HAP-1 (cell line): ENCODE measurements at regions not wholly inside any gene's neighbourhood (a gene's known extent, or its start where the extent isn't known, plus 50 kb on each side); places are given as distances from the start of the nearest gene placed in this dataset.

Experiments used
- DNase-seq, 2 experiments: peaks; one replicate each; pipeline ENCODE4 v3.0.0-alpha.2; 2016 to 2020; ENCODE audit warnings: low spot score in 2 of 2
- H3K27me3 ChIP-seq: fragments of 250-450 bp; sonication (Bioruptor Pico); 2 replicates; pipeline ENCODE4 v1.5.1; 2020; ENCODE audit warnings: low read depth, mild to moderate bottlenecking, moderate library complexity
- H3K36me3 ChIP-seq: fragments of 250-450 bp; sonication (Bioruptor Pico); replicated peaks from 2 replicates; pipeline ENCODE4 v1.5.1; 2020; ENCODE audit warnings: mild to moderate bottlenecking
- H3K4me1 ChIP-seq: fragments of 250-450 bp; sonication (Bioruptor Pico); 2 replicates; pipeline ENCODE4 v1.5.1; 2020; ENCODE audit warnings: mild to moderate bottlenecking
- H3K4me3 ChIP-seq: fragments of 250-450 bp; sonication (Bioruptor Pico); 2 replicates; pipeline ENCODE4 v1.5.1; 2020; ENCODE audit warnings: mild to moderate bottlenecking, moderate library complexity
- H3K9me3 ChIP-seq: fragments of 250-450 bp; sonication (Bioruptor Pico); 2 replicates; pipeline ENCODE4 v1.5.1; 2020; ENCODE audit warnings: mild to moderate bottlenecking, moderate library complexity
- in situ Hi-C: fragments of 300-500 bp; cut with MboI; formaldehyde crosslinking; loops from 3 replicates; pipeline ENCODE4 v1.14.3; 2020; ENCODE audit warnings: low sequenced_read_pairs, inconsistent platforms, mixed read lengths

DNA sequence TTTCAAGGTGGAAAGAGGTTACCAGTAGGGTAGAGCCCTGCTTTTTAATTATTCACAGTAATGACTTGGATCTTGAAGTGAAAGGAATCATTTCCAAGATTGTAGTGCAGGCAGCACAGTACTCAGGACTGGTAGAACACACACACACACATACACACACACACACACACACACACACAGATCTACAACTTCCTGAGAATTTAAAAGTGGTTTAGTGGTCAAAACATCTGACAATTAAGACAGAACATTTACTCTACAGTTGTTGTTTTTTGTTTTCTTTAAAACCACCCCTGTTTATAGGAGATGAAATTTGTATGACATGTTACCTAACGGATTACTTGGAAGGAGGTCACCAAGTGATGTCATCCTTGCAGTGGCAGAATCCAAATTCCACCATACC lies 146.7 kb upstream of the VRK2 start:
- no peak for DNase-seq
- in situ Hi-C loops: no loop called here
- Histone ChIP-seq H3K4me1 (no peaks in the 10 kb centered on the region), H3K9me3 (no peaks in the 10 kb centered on the region), H3K4me3 (no peak overlapping the region), H3K36me3 (no peaks in the 10 kb centered on the region), H3K27me3 (no peaks in the 10 kb centered on the region)

DNA sequence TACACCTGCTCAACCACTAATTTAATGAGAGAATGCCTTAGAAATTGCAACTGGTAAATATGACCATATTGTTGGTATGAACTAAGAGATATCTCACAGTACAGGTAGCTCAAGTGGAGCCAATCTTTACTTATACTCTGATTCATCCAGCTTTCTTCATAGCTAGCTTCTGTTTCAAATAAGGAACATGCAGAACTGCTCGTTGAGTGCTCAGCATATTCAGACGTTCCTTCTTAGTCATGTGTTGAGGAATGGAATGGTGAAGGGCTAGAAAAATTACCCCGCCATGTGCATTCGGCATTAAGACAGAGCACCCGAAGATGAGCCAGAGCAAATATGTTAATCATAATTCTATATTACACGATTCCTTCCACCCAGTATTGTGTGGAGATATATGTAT lies 144.0 kb upstream of the VRK2 start:
- Histone ChIP-seq H3K4me1 (no peaks in the 10 kb centered on the region), H3K9me3 (no peaks in the 10 kb centered on the region), H3K4me3 (no peak overlapping the region), H3K27me3 (no peaks in the 10 kb centered on the region), H3K36me3 (no peaks in the 10 kb centered on the region)
- in situ Hi-C loops: no loop called here
- no peak for DNase-seq

DNA sequence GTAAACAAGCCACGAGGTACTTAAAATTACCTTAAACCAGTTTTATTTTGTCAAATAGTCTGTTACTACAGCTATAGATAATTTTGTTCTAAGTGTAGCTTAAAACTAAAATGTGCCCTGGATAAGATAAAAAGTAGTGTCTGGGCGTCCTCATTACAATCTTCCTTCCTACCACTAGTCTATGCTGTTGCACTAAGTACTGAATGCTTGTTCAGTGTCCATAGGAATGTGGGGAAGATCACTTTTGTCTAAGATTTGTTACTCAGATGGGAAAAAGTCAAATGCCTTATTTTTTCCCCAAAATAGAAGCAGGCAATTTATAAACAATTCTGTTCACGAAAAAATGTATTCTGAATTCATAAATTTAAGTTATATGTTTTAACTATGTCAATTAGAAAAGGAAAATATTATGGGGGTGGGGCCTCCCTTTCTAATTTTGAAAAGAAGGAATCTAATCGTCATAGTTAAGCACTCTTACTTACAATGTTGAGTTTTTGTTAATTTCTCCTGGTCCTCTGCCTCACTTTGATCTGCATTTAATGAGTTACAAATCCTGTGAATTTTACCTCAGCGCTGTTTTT lies 140.4 kb upstream of the VRK2 start:
- peak in 1 of 2 experiments; percentile 73 for DNase-seq
- Histone ChIP-seq H3K36me3 (no peaks in the 10 kb centered on the region), H3K4me1 (no peaks in the 10 kb centered on the region), H3K9me3 (no peaks in the 10 kb centered on the region), H3K27me3 (no peaks in the 10 kb centered on the region), H3K4me3 (no peak overlapping the region)
- in situ Hi-C loops: no loop called here

DNA sequence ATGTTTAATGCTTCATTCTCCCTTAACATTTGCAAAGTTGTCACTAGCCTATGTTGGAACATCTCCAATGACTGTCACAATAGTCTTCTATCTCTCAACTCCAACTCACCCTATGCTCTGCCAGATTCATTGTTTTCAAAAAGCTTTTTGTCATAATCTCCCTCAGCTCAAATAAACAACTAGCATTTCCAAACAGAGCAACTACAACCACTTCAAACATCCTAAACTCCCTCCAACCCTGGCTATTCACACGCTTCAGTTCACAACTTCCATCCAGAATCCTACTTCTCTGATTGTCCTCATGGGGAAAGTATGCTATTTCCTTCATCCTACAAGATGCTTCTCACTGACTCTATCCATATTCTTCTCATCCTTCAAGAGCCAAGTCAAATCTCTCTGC lies 139.2 kb upstream of the VRK2 start:
- no peak for DNase-seq
- Histone ChIP-seq H3K9me3 (no peaks in the 10 kb centered on the region), H3K27me3 (no peaks in the 10 kb centered on the region), H3K4me1 (no peaks in the 10 kb centered on the region), H3K4me3 (no peak overlapping the region), H3K36me3 (no peaks in the 10 kb centered on the region)
- in situ Hi-C loops: no loop called here

DNA sequence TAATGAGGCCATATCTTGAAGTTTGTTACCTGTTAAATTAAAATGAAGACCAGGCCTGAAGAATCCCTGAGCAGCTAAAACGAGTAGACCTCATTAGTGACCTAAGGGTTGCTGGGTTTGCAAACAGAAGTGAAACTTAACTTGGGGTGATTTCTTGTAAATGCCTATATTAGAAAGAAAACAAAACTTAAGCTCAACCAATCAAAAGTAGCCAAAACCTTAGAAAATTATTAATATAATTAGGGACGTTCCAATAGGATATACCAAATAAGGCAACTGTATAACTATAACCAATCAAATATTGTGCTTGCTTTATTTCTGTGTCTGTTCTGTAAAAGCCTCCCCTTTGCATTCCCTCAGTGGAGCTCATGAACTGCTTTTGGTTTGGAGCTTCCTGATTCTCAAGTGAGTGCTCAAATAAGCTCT lies 137.9 kb upstream of the VRK2 start:
- no peaks in the 10 kb centered on the region for H3K9me3 ChIP-seq
- no peaks in the 10 kb centered on the region for H3K27me3 ChIP-seq
- H3K4me1 ChIP-seq: no peaks in the 10 kb centered on the region
- DNase-seq: no peak
- no peaks in the 10 kb centered on the region for H3K36me3 ChIP-seq
- H3K4me3 ChIP-seq: no peak overlapping the region
- in situ Hi-C loops: no loop called here

DNA sequence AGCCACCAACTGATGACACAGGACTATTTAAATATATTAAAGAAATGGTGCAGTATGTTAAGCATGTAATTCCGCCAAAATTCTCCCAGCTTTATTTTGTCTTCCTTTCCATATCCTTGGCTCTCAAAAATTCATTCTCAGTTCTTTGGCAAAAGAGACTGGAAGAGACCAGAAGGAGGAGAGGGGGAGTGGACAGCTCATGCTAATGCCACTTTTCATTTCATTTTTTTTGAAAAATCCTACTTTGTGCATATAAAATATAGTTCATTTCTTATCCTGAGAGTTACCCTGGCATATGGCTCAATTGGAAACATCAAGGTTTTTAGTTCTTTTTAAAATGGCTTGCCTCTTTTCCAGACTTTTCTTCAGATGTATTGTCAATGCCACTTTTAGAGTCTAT lies 128.5 kb upstream of the VRK2 start:
- H3K36me3 ChIP-seq: no peaks in the 10 kb centered on the region
- H3K4me3 ChIP-seq: no peak overlapping the region
- no peaks in the 10 kb centered on the region; the same call in 1 of the 2 replicates for H3K4me1 ChIP-seq
- H3K9me3 ChIP-seq: no peaks in the 10 kb centered on the region
- no peaks in the 10 kb centered on the region for H3K27me3 ChIP-seq
- in situ Hi-C loops: no loop called here
- DNase-seq: no peak

DNA sequence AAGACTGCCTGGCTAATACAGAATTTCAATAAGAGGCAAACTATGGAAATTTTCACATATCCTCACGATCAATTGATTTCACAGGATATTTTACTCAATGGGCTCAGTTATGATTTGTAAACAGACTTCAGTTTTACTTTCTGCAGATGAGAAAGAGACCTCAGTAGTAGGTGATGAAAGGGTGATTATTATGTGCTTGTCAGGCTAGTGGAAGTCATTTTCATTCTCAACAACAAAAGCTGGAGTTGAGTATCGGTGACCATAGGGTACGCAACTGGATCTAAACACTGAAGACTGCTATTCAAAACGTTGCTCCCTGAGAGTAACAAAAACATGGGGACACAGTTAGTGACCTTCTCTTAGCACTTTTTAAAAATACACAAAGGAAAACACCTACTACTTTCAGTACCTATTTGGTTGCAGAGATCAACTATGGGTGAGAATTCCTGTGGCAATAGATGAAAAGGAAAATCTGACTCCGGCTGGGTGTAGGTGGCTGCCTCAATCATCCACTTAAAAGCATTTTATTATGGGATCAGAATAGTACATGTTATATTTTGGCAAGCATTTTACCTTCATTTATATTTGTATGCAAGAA lies 126.2 kb upstream of the VRK2 start:
- Histone ChIP-seq H3K4me3 (no peak overlapping the region), H3K36me3 (no peaks in the 10 kb centered on the region), H3K4me1 (no peaks in the 10 kb centered on the region; the same call in 1 of the 2 replicates), H3K27me3 (no peaks in the 10 kb centered on the region), H3K9me3 (no peaks in the 10 kb centered on the region)
- DNase-seq: no peak
- in situ Hi-C loops: no loop called here

DNA sequence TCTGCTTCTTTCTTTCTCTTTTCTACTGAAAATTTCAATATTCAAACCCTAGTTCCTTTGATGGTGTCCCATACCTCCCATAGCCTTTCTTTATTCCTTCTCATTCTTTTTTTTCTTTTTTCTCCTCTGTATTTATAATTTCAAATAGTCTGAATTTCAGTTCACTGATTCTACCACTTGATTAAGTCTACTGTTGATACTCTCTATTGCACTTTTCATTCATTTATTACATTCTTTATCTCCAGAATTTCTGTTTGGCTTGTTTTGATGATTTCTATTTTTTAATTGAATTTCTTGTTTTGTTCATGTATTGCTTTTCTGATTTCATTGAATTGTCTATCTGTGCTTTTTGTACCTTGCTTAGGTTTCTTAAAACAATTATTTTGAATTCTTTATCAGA lies 111.9 kb upstream of the VRK2 start:
- Histone ChIP-seq H3K4me3 (no peak overlapping the region), H3K9me3 (peaks cover 8% of the 10 kb centered on the region), H3K4me1 (peaks cover 5% of the 10 kb centered on the region), H3K27me3 (no peaks in the 10 kb centered on the region), H3K36me3 (no peaks in the 10 kb centered on the region)
- in situ Hi-C loops: no loop called here
- no peak for DNase-seq

DNA sequence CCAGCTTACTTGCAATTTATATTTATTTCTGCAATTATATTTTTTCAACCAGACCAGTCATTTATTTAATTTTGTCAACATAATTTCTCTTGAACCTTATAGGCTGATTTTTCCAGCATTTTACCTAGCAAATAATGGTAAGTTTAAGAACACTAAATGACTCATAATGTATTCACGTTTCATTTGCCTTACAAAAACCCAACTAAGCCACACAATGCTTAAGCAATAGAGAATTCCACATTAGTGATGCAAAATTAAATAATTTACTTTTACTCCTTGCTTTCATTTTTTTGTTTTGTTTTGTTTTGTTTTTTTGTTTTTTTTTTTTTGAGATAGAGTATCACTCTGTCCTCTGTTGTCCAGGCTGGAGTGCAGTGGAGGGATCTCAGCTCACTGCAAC lies 110.4 kb upstream of the VRK2 start:
- Histone ChIP-seq H3K4me3 (no peak overlapping the region), H3K27me3 (no peaks in the 10 kb centered on the region), H3K36me3 (no peaks in the 10 kb centered on the region), H3K4me1 (peaks cover 5% of the 10 kb centered on the region), H3K9me3 (peaks cover 8% of the 10 kb centered on the region)
- in situ Hi-C loops: no loop called here
- DNase-seq: no peak

DNA sequence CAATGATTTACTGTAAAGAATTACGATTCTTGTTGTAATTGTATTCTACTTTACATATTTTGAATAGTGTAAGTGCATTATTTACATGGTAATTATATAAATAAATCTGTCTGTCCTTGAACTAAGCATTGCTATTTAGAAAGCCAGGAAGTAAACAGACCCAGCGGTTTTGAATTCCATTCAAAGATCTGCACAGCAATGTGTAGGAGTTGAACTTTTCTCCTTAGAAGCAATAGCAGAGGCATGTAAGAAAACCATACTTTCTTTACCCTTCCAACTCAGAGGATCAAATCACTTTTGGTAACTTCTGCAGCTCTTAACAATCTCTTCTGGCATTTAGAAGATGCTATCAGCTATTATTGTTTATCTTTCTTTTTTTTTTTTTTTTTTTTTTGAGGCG lies 109.2 kb upstream of the VRK2 start:
- in situ Hi-C loops: no loop called here
- no peaks in the 10 kb centered on the region for H3K36me3 ChIP-seq
- H3K4me1 ChIP-seq: peaks cover 5% of the 10 kb centered on the region
- H3K27me3 ChIP-seq: no peaks in the 10 kb centered on the region
- H3K4me3 ChIP-seq: no peak overlapping the region
- peaks cover 8% of the 10 kb centered on the region for H3K9me3 ChIP-seq
- peak in 1 of 2 experiments; percentile 19 for DNase-seq

DNA sequence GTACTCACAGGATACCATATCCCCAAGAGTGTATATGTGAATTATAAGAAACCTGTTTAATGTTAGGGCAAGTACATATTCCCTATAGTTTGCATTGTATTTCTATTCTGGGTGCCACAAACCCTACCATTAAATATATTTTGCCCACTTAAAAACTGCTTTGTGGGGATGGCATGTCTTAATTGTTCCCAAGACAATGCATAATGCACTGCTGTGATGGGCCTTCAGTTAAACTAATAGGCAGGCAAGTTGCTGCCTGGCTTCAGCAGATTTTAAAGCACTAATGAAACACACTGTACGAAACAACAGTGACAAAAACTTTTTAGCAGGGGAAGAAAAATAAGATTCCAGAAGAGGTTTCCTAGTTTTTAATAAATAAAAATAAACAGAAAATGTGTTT lies 104.8 kb upstream of the VRK2 start:
- Histone ChIP-seq H3K36me3 (no peaks in the 10 kb centered on the region), H3K9me3 (no peaks in the 10 kb centered on the region), H3K27me3 (no peaks in the 10 kb centered on the region), H3K4me1 (peaks cover 5% of the 10 kb centered on the region), H3K4me3 (no peak overlapping the region)
- in situ Hi-C loops: no loop called here
- DNase-seq: no peak

DNA sequence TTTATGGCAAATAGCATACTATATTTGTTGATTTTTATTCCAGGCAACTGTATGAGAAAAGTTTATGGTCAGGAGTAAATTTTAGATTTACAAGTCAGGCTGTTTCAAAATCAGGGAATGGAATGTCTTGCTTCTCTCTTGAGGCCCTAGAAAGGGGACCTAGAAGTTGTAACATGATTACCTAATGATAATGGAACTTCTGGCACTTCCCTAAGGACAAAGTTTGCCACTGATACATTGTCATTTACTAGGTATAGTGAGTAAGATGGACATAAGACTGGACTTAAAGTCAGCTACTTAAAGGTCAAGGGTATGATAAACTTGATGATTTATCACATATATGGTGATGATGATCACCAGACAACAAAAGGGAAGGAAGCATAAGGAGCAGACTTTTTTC lies 103.3 kb upstream of the VRK2 start:
- Histone ChIP-seq H3K4me1 (no peaks in the 10 kb centered on the region), H3K9me3 (no peaks in the 10 kb centered on the region), H3K36me3 (no peaks in the 10 kb centered on the region), H3K27me3 (no peaks in the 10 kb centered on the region), H3K4me3 (no peak overlapping the region)
- in situ Hi-C loops: no loop called here
- DNase-seq: no peak

DNA sequence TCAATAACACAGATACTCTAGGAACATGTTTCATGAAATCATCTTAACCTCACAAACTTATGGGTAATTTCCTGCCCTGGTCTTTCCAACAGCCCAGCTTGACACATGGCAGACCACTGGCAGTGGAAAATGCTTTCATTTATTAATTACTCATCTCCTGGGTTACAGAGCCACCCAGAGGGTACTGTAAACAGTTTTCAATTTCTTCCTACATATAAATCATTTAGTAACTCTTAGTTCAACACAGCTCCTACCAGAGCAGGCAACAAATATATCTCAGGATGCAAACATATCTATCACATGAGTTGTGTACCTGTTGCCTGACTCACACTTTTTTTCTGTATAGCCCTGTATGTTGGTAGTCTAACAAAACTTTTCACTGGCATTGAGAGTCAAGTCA lies 99.2 kb upstream of the VRK2 start:
- Histone ChIP-seq H3K9me3 (no peaks in the 10 kb centered on the region), H3K4me1 (no peaks in the 10 kb centered on the region), H3K4me3 (no peak overlapping the region), H3K27me3 (no peaks in the 10 kb centered on the region), H3K36me3 (no peaks in the 10 kb centered on the region)
- DNase-seq: no peak
- in situ Hi-C loops: no loop called here

DNA sequence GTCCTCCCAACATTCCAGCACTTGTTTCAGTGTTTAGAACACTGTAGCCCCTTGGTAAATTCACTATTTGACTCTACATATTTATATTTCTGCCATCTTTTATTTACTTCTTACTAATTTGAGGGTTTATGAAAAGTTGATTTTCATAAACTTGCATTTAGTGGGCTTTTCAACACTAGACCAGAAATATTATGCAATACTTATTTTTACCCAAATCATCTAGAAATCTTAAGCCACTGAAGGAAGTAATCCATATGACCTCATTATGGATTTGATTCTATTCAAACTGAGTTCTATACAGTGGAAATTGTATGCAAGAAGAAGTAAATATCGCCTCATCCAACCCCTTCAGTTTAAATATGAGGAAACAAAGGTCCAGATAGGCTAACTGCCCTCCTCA lies 92.6 kb upstream of the VRK2 start:
- Histone ChIP-seq H3K4me3 (no peak overlapping the region), H3K4me1 (no peaks in the 10 kb centered on the region), H3K27me3 (no peaks in the 10 kb centered on the region), H3K9me3 (no peaks in the 10 kb centered on the region), H3K36me3 (no peaks in the 10 kb centered on the region)
- no peak for DNase-seq
- in situ Hi-C loops: no loop called here

DNA sequence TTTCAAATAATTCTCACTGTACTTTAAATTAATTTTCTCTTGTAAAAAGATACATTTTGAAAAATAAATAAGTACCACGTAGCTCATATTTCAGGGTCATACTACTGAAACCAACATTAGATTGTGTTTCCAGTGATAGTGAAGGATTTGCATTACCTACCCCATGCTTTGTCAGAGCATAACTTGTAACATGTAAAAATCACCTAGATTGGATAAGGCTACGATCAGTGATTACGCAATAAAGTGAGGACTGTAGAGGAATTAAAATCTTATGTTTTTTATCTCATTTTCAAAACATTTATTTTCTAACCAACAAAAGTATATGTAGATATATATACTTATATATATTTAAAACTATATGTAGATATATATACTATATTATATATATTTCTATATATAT lies 89.4 kb upstream of the VRK2 start:
- H3K4me3 ChIP-seq: no peak overlapping the region

More for the DNA sequence above, 89.4 kb upstream of the VRK2 start:
- Histone ChIP-seq H3K9me3 (no peaks in the 10 kb centered on the region), H3K36me3 (no peaks in the 10 kb centered on the region), H3K4me1 (no peaks in the 10 kb centered on the region), H3K27me3 (no peaks in the 10 kb centered on the region)
- in situ Hi-C loops: no loop called here
- no peak for DNase-seq
